ENCODE measurements at regions not wholly inside any gene's neighbourhood (a gene's known extent, or its start where the extent isn't known, plus 50 kb on each side); places are given as distances from the start of the nearest gene placed in this dataset.

GRCh38 chr12:97075161-97075933 is 168.3 kb downstream of the NEDD1 start:
- ATAC-seq, result no peak
- no peak for FAIRE-seq
- intact Hi-C loops (cut with micrococcal nuclease; ENCODE audit: unreplicated experiment) (no loop called here), in situ Hi-C loops (cut with HindIII; ENCODE audit: extremely low pct_ligation_motif_present, low pct_unique_long_range_greater_than_20kb) (no loop called here)
- H3K36me3 ChIP-seq (replicated peaks in 1 of 2; ENCODE audit: control insufficient read depth in 1 of 2, insufficient read depth in 2 of 2, low read length in 2 of 2), result no peaks in the 10 kb centered on the region
- no peak overlapping the region for H3K4me2 ChIP-seq (ENCODE audit: low read depth, low read length)
- TF ChIP-seq ZFP36L1 (CRISPR knock-in tag; IDR thresholded peaks at IDR 0.05), result no peak
- TF ChIP-seq PCBP2 (optimal IDR thresholded peaks at IDR 0.05; ENCODE audit: low read depth, low read length, poor library complexity, severe bottlenecking), result no peak
- TF ChIP-seq ZFX (CRISPR knock-in tag; IDR thresholded peaks at IDR 0.05; ENCODE audit: low read depth), result no peak
- TF ChIP-seq PATZ1 (CRISPR knock-in tag; IDR thresholded peaks at IDR 0.05), result no peak
- no peak for TF ChIP-seq ZBTB21 (CRISPR knock-in tag; IDR thresholded peaks at IDR 0.05)
- TF ChIP-seq E2F5 (CRISPR knock-in tag; conservative IDR thresholded peaks at IDR 0.05), result no peak
- no peak for TF ChIP-seq LCORL (IDR thresholded peaks at IDR 0.05)
- TF ChIP-seq LCORL (CRISPR knock-in tag; IDR thresholded peaks at IDR 0.05), result no peak
- TF ChIP-seq ZNF737 (CRISPR knock-in tag; IDR thresholded peaks at IDR 0.05; ENCODE audit: borderline replicate concordance), result no peak
- no peaks in the 10 kb centered on the region for H3K27me3 ChIP-seq (ENCODE audit: control insufficient read depth in 1 of 2, insufficient read depth in 2 of 2, low read length in 2 of 2)
- ChIA-PET CTCF (ENCODE audit: low intra/inter-chr PET ratio, low total read pairs) (no interaction called here), POLR2A (no interaction called here)
- H3K9ac ChIP-seq (ENCODE audit: insufficient read depth, low read depth, low read length), result no peak overlapping the region
- no peaks in the 10 kb centered on the region for H3K9me3 ChIP-seq (ENCODE audit: low read length)
- no peak overlapping the region for H2AFZ ChIP-seq (ENCODE audit: low read length)
- H3K4me1 ChIP-seq (ENCODE audit: insufficient read depth, low read length), result no peaks in the 10 kb centered on the region
- no TSS peak for BruUV-seq (replicated peaks)
- DNase-seq (ENCODE audit: low spot score), result no peak
- H3K4me3 ChIP-seq (replicated peaks in 1 of 3; ENCODE audit: insufficient read depth in 1 of 3, low read depth in 2 of 3, low read length in 3 of 3), result no peak overlapping the region
- no peaks in the 10 kb centered on the region for H4K20me1 ChIP-seq (ENCODE audit: insufficient read depth, low read length)
- no peak overlapping the region for H3K27ac ChIP-seq (ENCODE audit: extremely low read length, insufficient read depth, low read length)
- no peaks in the 10 kb centered on the region for H3K79me2 ChIP-seq (ENCODE audit: insufficient read depth, low read length)
- WGBS (ENCODE audit: low lambda C conversion rate), result 33% methylated on average over 6 of the region's 6 CpGs
